ENCODE measurements at regions not wholly inside any gene's neighbourhood (a gene's known extent, or its start where the extent isn't known, plus 50 kb on each side); places are given as distances from the start of the nearest gene placed in this dataset.

GRCh38 chr10:4677296-4678021 is 148.5 kb upstream of the AKR1E2 start:
- H3K4me3 ChIP-seq (ENCODE audit: low read depth in 2 of 2, low read length in 2 of 2): no peak overlapping the region
- peak overlapping the region; percentile 100 for H3K27ac ChIP-seq (ENCODE audit: low read length)
- ChIA-PET POLR2A (interaction anchor here (0.6 to 0.7 kb wide), 2 partner anchors 64 to 381 kb away, joined by 3 to 11 read pairs; no protein-coding TSS in a partner anchor), CTCF (no interaction called here)
- peaks cover 8% of the 10 kb centered on the region for H3K4me1 ChIP-seq (ENCODE audit: control insufficient read depth, insufficient read depth, low read length)
- peaks cover 27% of the 10 kb centered on the region; the same call in 1 of the 2 replicates for H3K9me3 ChIP-seq (ENCODE audit: control insufficient read depth, insufficient read depth, low read depth, low read length)
- no peaks in the 10 kb centered on the region for H3K27me3 ChIP-seq (ENCODE audit: control insufficient read depth, insufficient read depth, low read length)
- intact Hi-C loops (cut with micrococcal nuclease; ENCODE audit: unreplicated experiment): loop anchor here (5.0 kb wide), 1 partner anchor 90 kb away; no protein-coding TSS in a partner anchor
- DNase-seq (ENCODE audit: low read depth, low spot score): peak; percentile 84
- peak; percentile 65 for ATAC-seq
- BruUV-seq (replicated peaks): TSS peak; percentile 93
- TF ChIP-seq CTCF (IDR thresholded peaks at IDR 0.05) (no peak), REST (IDR thresholded peaks at IDR 0.05; ENCODE audit: insufficient read depth in 1 of 2, low read depth in 2 of 2, low read length in 1 of 2) (no peak), SIN3A (IDR thresholded peaks at IDR 0.05; ENCODE audit: borderline replicate concordance, insufficient read depth, low read depth, low read length) (no peak), TCF7L2 (IDR thresholded peaks at IDR 0.05; ENCODE audit: low read depth, low read length) (no peak), POLR2AphosphoS5 (IDR thresholded peaks at IDR 0.05; ENCODE audit: low read depth, low read length) (no peak; the same call in 1 of the 2 replicates)
- no peaks in the 10 kb centered on the region for H3K36me3 ChIP-seq (ENCODE audit: control insufficient read depth, insufficient read depth, low read length)
- in situ Hi-C loops (cut with HindIII; ENCODE audit: low pct_unique_long_range_greater_than_20kb, low sequenced_read_pairs): no loop called here

- H3K4me3 ChIP-seq (ENCODE audit: low read depth in 2 of 2, low read length in 2 of 2): no peak overlapping the region
- DNase-seq (ENCODE audit: low read depth, low spot score): no peak
- no peaks in the 10 kb centered on the region for H3K36me3 ChIP-seq (ENCODE audit: control insufficient read depth, insufficient read depth, low read length)
- TF ChIP-seq CTCF (IDR thresholded peaks at IDR 0.05) (no peak), REST (IDR thresholded peaks at IDR 0.05; ENCODE audit: insufficient read depth in 1 of 2, low read depth in 2 of 2, low read length in 1 of 2) (no peak), TCF7L2 (IDR thresholded peaks at IDR 0.05; ENCODE audit: low read depth, low read length) (no peak), POLR2AphosphoS5 (IDR thresholded peaks at IDR 0.05; ENCODE audit: low read depth, low read length) (no peak), SIN3A (IDR thresholded peaks at IDR 0.05; ENCODE audit: borderline replicate concordance, insufficient read depth, low read depth, low read length) (no peak)
- BruUV-seq (replicated peaks): no TSS peak
- in situ Hi-C loops (cut with HindIII; ENCODE audit: low pct_unique_long_range_greater_than_20kb, low sequenced_read_pairs) (no loop called here), intact Hi-C loops (cut with micrococcal nuclease; ENCODE audit: unreplicated experiment) (loop anchor here (5.0 kb wide), 1 partner anchor 91 kb away; no protein-coding TSS in a partner anchor)
- H3K27me3 ChIP-seq (ENCODE audit: control insufficient read depth, insufficient read depth, low read length): no peaks in the 10 kb centered on the region
- ATAC-seq: no peak
- peaks cover 14% of the 10 kb centered on the region for H3K4me1 ChIP-seq (ENCODE audit: control insufficient read depth, insufficient read depth, low read length)
- H3K9me3 ChIP-seq (ENCODE audit: control insufficient read depth, insufficient read depth, low read depth, low read length): peaks cover 20% of the 10 kb centered on the region; the same call in 1 of the 2 replicates
- ChIA-PET POLR2A (no interaction called here), CTCF (no interaction called here)
- H3K27ac ChIP-seq (ENCODE audit: low read length): peak overlapping the region; percentile 100
Observed at GRCh38 chr10:4676566-4676965, 149.4 kb upstream of the AKR1E2 start.

All from Panc1 (cell line).